HG02852 (cell line): ENCODE measurements at regions not wholly inside any gene's neighbourhood (a gene's known extent, or its start where the extent isn't known, plus 50 kb on each side); places are given as distances from the start of the nearest gene placed in this dataset.

Experiments
- ATAC-seq: cut with Tn5 transposase; IDR thresholded peaks from one replicate; pipeline ENCODE4 v1.9.1; 2021; ENCODE audit warnings: mild to moderate bottlenecking, moderate library complexity; ENCODE audit not compliant: unreplicated experiment

DNA sequence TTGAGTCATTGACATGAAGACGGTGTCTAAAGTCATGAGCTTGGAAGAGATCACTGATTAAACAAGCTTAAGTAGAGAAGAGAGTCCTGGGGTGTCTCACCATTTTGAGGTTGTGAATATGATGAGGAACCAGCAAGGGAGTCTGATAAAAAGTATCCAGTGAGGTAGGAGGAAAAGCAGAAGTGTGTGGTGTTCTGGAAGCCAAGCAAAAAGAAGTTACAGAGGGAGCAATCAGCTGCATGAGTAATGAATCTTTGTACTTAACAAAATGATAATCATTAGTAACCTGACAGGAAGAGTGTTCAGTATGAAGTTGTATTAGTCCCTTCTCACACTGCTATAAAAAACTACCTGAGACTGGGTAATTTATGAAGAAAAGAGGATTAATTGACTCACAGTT lies 131.3 kb downstream of the C11orf87 start:
- ATAC-seq: no peak

DNA sequence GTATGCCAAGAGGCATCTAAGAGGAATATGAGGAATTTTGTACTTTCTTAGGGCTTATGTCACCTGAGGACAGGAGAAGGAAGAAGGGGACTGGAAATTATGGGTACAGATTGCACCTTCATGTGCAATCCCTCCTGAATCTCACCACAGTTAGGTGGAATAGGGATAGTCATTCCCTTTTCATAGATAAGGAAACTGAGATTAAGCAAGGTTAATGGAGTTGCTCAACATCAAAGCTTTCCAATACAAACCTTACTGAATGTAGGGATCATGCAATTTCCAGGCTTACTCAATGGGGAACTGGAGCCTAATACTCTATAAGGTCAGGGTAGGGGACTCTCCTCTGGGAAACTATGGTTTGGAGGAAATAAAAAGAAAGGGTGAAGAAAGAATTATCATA lies 133.0 kb downstream of the C11orf87 start:
- no peak for ATAC-seq

DNA sequence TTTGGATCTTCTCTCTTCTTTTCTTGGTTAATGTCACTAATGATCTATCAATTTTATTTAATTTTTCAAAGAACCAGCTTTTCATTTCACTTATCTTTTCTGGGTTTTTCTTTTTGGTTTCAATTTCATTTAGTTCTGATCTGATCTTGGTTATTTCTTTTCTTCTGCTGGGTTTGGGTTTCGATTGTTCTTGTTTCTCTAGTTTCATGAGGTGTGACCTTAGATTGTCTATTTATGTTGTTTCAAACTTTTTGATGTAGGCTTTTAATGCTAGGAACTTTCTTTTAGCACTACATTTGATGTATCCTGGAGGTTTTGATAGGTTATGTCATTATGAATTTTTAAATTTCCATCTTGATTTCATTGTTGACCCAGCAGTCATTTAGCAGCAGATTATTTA lies 142.3 kb downstream of the C11orf87 start:
- ATAC-seq: no peak

DNA sequence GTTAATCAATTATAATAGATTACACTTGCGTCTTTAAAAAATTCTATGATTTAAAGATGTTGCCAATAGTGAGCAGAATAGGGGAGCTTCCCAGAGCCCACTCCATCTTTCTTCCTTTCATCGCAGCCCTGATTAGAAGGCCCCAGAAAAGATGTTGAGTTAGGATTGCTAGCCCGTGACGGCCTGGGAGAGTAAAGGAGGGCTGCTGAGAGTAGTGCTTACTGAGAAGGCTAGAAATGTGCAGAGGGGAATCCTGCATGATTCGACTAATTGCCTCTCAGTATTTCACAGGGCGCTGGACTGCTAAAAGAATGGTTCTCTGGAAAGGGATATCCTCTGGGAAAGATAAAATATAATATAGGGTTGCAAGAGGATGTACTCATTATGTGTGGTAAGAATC lies 160.5 kb downstream of the C11orf87 start:
- no peak for ATAC-seq

DNA sequence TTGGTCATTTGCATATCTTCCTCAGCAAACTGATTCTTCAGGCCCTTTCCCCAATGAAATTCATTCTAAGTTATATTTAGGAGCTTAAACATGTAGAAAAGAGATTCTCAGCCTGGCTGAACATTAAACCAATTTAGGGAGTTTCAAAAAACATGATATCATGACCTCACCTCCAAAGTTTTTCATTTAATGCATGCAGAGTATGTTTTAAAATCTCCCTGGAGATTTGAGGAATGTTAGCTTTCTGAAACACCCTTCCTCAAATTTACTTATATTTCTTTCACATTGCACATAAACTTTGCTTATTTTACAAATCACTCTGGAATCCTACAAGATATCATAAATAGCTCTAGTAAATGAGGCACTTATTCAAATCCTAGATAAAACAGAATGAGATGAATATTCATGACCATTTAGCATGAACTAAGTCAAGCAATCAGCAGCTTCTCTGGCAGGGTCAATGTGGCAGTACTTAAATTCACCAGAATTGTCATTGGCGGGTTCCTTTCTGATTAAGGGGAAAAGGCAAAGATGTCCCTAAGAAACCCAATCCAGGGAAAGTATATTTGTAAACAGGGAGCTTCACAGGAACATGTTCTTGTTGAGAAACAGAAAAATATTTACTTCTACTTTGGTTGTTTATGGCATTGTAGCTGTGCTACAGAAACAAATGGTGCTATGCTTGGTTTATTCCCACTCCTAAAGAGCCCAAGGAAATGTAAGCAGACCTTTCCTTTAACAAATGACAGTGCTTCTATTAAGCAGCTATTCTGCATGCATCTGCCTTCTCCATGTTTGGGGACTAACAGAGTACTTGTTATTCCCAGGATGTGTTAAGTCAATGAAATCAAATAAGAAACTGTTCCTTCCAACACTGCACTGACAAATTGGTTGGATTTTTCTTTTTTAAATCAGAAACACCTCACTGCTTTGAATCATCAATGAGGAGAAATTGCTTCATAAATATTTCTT lies 162.3 kb downstream of the C11orf87 start:
- ATAC-seq: no peak

DNA sequence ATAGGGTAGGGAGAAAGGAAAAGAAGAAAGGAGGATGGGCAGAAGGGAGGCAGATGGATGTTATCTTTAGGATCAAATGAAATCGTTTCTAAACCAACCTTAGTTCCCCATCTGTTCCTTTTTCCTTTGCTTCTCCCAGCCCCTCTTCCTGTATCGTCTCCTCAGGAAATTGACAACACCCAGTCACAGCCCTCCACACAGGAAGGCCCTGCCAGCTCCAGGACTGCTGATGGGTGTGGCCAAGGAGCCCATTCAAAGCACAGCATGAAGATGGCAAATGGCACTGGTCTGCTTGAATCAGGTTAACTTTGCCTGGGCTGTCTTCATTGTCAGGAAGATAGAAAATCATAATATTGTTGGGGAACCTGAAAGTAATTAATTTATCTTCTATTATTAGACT lies 164.8 kb downstream of the C11orf87 start:
- ATAC-seq: no peak

DNA sequence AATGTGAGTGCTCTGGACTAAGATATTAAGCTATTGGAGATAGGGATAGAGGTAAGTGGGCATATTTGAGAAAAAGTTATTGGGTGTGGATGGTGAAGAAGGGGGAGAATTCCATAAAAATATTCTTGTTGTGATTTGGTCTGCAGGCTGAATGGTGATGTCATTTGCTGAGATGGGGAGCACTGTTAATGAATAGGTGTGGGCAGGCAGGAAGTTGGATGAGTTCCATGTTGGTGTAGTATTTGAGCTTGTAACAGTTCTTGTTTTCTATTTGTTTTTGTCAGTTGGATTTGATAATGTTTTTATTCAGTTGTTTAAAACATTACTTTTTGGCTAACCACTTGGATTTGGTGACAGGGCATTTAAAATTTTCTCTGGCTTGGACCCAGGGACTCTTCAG lies 168.8 kb downstream of the C11orf87 start:
- ATAC-seq: no peak

DNA sequence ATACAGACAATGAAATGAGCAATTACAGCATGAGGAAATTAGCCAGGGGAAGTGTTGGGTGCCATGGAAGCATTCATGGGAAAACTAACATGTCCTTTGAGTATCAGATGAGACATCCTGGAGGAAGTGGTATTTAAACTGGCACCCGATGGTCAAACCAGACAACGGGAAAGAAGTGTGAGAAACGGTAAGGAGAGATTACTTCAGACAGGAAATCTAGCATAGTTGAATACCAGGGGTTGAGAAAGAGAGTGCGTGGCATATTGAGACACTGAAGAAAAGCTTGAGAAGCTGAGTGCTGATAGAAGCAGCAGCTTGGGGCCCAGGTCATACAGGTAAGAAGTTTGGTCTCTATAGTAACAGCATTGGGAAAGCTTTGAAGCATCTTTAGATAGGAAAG lies 175.3 kb downstream of the C11orf87 start:
- ATAC-seq: no peak

DNA sequence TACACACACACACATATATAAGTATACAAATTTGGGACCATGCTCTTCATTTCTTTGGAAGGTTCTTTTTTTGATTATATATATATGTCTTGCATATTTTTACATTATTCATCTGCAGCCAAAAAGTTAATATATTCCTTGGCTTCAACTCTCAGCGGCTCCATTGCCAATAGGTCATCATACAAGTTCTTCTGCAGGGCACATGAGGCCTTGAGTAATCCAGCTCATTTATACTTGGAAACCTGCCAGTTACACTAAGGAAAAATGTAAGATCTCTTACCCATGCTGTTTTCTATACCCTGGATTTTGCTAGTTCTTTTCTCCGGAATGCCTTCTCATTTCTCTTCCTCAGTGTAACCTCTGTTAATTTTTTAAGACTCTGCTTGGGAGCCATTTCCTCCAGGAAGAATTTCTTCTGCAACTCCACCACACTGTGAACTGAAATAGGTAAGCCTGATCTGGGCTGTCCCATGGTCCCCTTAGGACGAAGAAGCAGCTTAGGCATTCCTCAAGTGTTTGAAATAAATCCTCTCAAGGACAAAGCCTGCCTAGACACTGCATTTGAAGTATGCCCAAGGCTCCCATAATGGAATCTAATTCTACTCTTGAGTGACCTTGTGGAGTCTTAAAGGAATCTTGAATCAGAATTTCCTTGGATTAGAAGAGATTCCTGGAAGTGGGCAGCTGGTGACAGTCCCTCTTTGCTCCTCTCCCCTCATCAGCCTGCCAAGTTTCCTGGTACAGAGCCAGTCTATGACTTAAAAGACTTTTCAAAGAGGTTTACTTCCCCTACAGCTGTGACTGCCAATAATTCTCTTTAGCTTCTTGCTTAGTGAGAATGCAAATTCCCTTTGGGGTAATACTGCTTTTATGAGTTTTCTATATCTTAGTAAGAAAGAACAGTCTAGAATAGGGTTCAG lies 182.8 kb downstream of the C11orf87 start:
- ATAC-seq: no peak

DNA sequence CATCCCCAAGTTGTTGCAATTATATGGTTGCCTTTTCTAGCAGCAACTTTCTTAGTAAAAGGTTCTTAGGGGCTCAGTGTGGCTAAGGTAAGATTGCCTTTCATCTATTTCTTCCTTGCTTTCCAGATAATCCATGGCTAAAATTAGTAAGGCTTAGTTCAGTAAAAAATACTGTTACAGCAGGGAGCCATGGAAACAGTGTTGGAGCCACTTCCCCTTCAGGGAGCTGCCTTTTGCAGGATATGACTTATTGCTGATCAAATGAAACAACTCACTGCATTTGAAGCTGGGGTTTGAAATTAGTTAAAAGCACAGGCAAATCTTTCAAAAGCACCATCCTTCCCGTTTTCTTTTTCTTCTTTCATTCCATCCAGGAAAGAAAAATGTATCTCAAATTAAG lies 184.3 kb downstream of the C11orf87 start:
- no peak for ATAC-seq

DNA sequence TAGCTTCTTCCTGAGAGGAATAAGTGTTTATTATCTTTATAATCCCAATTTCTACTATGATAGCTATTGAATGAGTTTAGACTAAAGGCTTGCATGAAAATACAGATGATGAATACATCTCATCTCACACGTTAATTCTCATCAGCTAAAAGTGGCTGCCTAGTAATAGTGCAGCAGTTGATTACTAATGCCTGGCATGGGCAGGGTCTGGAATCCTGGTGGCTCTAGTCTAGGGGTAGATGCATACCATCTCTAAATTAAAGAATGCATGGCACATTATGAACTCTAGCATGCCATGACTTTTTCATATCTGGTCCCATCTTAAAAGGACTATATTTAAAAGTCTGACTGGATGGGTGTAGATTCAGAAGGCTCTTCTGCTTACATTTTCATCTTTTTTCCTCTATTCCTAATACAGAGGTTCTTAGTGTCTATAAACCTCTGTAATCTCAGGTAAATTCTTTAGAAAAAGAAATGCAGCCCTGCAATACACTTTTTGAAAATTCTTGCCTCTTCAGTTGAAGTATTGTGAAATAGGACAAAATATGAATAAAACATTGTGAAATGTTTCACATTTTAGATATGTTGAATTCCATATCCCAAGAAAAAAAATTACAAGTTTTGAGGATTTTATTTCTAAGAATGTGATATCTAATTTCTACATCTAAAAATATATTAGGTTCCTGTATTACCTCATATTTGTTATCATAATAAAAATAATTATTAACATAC lies 187.6 kb downstream of the C11orf87 start:
- ATAC-seq: no peak

DNA sequence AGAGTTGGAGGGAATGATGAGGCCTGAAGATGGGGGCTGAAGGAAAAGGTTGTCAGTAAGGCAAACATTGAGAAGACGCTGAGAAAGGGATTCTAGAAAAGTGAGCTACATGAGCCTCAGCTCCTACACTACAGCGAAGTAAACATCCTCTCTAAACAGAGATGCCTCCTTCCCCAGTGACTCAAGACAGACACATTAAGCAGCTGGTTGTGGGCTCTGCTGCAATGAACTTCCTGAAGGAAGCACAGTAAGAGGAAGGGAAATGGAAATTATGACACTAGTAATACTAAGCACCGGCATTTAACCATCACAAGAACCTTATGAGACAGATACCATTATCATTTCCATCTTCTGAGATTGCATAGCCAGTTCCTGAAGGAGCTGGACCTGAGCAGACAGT lies 190.5 kb downstream of the C11orf87 start:
- no peak for ATAC-seq

DNA sequence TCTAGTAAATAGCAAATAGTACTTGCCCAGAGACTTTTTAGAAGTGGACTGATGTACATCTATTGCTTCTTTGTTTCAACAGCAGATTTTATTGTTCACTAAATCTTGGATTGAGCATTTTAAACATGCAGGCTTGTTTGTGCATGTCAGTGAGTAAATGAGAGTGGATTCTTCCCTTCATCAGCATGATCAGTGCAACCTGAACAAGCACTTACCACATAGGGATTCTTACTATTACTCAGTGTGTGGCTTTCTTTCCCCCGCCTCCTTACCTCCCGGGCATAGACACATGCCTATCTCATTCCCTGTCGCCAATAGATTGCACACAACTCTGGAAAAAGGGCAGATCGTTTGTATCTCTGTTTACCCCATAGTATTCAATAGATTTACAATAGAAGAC lies 197.5 kb downstream of the C11orf87 start:
- ATAC-seq: no peak

DNA sequence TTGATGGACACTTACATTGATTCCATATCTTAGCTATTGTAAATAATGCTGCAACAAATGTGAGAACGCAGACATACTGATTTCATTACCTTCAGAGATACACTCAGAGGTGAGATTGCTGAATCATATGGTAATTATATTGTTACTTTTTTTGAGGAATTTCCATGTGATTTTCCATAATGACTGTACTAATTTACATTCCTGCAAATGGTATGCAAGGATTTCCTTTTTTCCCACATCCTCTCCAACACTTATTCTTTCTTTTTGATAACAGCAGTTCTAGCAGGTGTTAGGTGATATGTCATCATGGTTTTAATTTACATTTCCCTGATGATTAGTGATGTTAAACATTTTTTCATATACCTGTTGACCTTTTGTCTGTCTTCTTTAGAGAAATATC lies 207.7 kb downstream of the C11orf87 start:
- ATAC-seq: no peak

DNA sequence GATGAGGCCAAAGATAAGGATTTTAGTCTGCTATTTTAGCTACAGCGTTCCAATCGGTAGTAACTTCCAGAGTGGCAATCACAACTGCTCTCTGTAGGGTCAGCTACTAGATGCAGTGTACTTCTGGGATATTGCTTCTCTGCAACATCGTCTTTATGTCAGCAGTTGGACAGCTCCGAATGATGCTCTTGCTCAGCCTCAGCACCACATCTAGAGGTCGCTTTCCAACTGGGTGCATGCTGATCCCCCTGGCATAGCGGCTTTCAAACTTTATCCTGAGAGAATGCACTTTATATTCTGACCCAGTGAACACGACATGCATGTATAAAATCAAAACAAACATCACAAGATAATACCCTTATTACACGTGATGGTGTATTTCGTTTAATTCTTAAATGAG lies 219.6 kb downstream of the C11orf87 start:
- no peak for ATAC-seq

DNA sequence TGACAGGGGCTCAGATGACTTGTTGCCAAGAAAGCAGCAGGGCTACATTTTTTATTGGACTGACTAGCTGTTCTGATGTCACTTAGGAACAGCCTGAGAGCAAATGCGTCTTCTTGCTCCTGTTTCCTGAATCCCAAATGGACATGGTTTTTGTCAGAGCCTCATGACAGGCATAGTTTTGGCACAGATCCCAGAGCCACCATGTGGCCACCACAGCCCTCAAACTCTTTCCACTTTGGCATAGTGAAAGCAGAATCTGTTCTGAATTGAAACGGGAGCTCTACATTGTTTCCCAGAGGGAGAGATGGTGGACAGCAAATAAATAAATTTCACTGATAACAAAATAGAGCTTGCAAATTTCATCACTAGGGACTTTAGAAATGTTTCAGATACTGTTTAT lies 222.2 kb downstream of the C11orf87 start:
- ATAC-seq: no peak

DNA sequence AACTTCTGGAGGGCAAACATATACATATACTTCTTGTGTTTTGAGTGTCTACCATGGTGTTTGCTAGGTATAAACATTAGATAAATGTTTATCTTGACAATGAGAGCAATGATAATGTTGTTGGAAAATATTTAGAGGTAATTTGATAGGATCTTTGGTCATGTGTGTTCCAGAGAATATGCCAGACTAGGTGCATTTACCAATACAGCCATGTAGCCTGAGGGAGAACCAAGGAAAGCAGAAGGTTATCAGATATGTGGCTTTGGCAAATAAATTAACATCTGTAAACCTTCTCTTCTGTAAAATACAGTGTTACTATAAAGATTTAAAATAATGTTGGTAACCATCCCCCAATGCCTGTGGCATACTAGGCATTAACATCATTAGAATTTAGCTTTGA lies 226.8 kb downstream of the C11orf87 start:
- no peak for ATAC-seq

DNA sequence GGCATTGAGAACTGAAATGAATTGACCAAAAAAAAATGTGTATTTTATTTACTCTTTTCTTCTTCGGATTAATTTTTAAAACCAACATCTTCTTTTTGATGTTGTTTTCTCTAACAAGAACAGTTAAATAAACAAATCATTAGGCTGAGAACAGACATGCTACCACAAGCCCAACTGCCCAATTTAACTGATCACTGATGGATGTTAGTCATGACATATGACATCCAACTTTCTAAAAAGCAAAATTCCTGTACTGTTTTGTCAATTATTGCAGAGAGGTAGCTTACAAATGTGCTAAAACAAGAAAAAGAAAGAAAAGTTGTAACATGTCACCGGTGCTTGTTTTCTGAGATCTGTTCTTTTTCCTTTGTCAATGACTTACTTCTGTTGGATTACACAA lies 232.1 kb downstream of the C11orf87 start:
- ATAC-seq: no peak

DNA sequence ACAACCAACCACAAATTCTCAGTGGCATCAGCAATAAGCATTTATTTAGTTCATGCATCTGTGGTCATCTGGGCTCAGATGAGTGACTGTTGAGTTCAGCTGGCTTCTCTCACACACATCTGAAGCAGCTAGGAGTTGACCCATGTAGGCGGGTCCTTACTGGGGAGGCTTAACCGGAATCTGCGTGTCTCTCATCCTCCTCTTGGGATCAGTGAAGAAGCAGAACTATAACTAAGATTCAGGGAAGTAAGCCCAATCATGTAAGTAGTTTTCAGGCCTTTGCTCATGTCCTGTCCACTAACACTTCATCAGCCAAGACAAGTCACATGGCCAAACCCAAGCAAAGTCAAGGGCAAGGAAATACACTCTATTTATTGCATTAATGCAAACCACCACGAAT lies 236.2 kb downstream of the C11orf87 start:
- ATAC-seq: no peak

DNA sequence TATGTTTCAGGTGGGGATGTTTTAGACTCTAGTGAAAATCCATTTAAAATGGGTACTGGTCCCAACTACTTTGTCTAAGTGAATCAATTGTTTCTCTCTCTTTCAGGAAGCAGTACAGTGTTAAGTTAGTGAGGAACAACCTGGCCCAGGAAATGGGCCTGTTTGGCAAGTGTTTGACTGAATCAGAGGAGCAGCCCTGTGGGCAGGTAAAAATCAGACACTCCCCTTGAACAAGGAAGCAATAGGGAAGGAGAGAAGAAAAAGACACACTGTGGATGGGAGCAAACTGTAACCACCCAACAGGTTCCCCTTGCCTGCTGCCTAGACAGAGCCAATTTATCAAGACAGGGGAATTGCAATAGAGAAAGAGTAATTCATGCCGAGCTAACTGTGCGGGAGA lies 245.7 kb downstream of the C11orf87 start:
- no peak for ATAC-seq

DNA sequence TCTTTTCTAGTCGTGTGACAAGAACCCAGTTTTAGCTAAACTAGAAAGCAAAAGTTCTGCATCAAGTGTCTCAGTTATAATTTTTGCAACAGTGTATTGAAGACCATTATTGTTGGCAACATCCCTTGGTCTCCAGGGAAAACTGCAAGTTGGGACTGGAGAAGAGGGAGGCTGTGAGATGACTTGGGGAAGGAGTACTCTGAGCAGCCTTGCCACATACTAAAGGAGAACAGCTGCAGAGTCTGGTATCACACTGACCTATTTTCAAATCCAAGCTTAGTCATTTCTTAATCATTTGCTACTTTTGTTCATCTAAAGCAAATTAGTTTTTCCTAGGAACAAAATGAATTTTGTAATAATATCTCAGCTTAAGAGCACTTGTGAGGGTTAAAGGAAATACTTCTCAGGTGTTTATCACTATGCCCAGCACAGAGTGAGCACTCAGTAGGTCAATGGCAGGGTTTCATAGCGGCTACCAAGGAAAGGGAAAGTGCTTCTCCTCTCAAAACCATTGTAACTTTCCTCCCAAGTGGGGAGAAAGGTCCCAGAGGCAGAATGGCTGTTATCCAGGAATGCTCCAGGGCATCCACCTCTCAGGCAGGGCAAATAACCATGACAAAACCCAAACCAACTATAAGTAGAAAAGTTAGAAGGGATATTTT lies 247.1 kb downstream of the C11orf87 start:
- ATAC-seq: no peak
